SK-N-SH treated with all-trans-retinoic acid at 6 μM for 48 hours (cell line): ENCODE measurements at regions not wholly inside any gene's neighbourhood (a gene's known extent, or its start where the extent isn't known, plus 50 kb on each side); places are given as distances from the start of the nearest gene placed in this dataset.
A peak's percentile ranks its signal among the peaks of the same experiment; 100 is the strongest.

Experiments
- ATAC-seq: fragments of 200-7000 bp; cut with Tn5 transposase; 3 replicates; pipeline ENCODE4 v1.9.1; 2020; ENCODE audit warnings: mild to moderate bottlenecking, moderate library complexity
- ARNTL ChIP-seq: fragments of 450-650 bp; formaldehyde crosslinking; IDR thresholded peaks from 2 replicates; pipeline ENCODE4 v1.5.0; 2020; ENCODE audit warnings: low read depth, mild to moderate bottlenecking, moderate library complexity, borderline replicate concordance
- BACH2 ChIP-seq: fragments of 250-450 bp; sonication (Bioruptor Pico); IDR thresholded peaks from 2 replicates; pipeline ENCODE4 v1.9.0; 2021; ENCODE audit warnings: mild to moderate bottlenecking, borderline replicate concordance
- CSDC2 ChIP-seq: fragments of 250-450 bp; sonication (Bioruptor Pico); IDR thresholded peaks from 2 replicates; pipeline ENCODE4 v1.5.0; 2020; ENCODE audit warnings: mild to moderate bottlenecking, moderate library complexity
- ESRRG ChIP-seq: fragments of 250-450 bp; sonication (Bioruptor Pico); IDR thresholded peaks from 2 replicates; pipeline ENCODE4 v1.6.1; 2021; ENCODE audit warnings: mild to moderate bottlenecking
- GLIS3 ChIP-seq: fragments of 250-450 bp; sonication (Bioruptor Pico); IDR thresholded peaks from 2 replicates; pipeline ENCODE4 v1.5.0; 2020; ENCODE audit warnings: mild to moderate bottlenecking, moderate library complexity
- ISL1 ChIP-seq: fragments of 250-450 bp; sonication (Bioruptor Pico); IDR thresholded peaks from 2 replicates; pipeline ENCODE4 v2.1.2; 2022; ENCODE audit warnings: mild to moderate bottlenecking, moderate library complexity
- OSR1 ChIP-seq: fragments of 250-450 bp; sonication (Bioruptor Pico); IDR thresholded peaks from 2 replicates; pipeline ENCODE4 v1.8.0; 2022; ENCODE audit warnings: moderate library complexity, mild to moderate bottlenecking, inconsistent platforms
- PPARA ChIP-seq: fragments of 250-450 bp; sonication (Bioruptor Pico); IDR thresholded peaks from 2 replicates; pipeline ENCODE4 v1.5.0; 2020; ENCODE audit warnings: mild to moderate bottlenecking, borderline replicate concordance
- SNAI2 ChIP-seq: fragments of 250-450 bp; sonication (Bioruptor Pico); IDR thresholded peaks from 2 replicates; pipeline ENCODE4 v1.5.0; 2020; ENCODE audit warnings: mild to moderate bottlenecking, moderate library complexity
- TCF4 ChIP-seq: fragments of 250-450 bp; sonication (Bioruptor Pico); IDR thresholded peaks from 2 replicates; pipeline ENCODE4 v1.8.0; 2021; ENCODE audit warnings: mild to moderate bottlenecking, moderate library complexity, borderline replicate concordance
- TOX ChIP-seq: fragments of 250-450 bp; sonication (Bioruptor Pico); IDR thresholded peaks from 2 replicates; pipeline ENCODE4 v1.8.0; 2021; ENCODE audit warnings: mild to moderate bottlenecking, moderate library complexity, borderline replicate concordance
- ZC3H10 ChIP-seq: fragments of 250-450 bp; sonication (Bioruptor Pico); IDR thresholded peaks from 2 replicates; pipeline ENCODE4 v1.5.1; 2021; ENCODE audit warnings: mild to moderate bottlenecking, moderate library complexity
- ZFP3 ChIP-seq: fragments of 250-450 bp; sonication (Bioruptor Pico); IDR thresholded peaks from 2 replicates; pipeline ENCODE4 v1.5.0; 2020; ENCODE audit warnings: mild to moderate bottlenecking, moderate library complexity
- ZFP30 ChIP-seq: fragments of 450-650 bp; formaldehyde crosslinking; IDR thresholded peaks from 2 replicates; pipeline ENCODE4 v1.5.0; 2022; ENCODE audit warnings: mild to moderate bottlenecking, moderate library complexity
- ZNF565 ChIP-seq: fragments of 450-650 bp; formaldehyde crosslinking; conservative IDR thresholded peaks from 2 replicates; pipeline ENCODE4 v1.5.0; 2020; ENCODE audit warnings: low read depth, mild to moderate bottlenecking, moderate library complexity
- ZNF70 ChIP-seq: fragments of 450-650 bp; formaldehyde crosslinking; IDR thresholded peaks from 2 replicates; pipeline ENCODE4 v1.5.0; 2020; ENCODE audit warnings: mild to moderate bottlenecking, moderate library complexity
- ZNF8 ChIP-seq: fragments of 450-650 bp; formaldehyde crosslinking; IDR thresholded peaks from 2 replicates; pipeline ENCODE4 v1.5.0; 2020; ENCODE audit warnings: mild to moderate bottlenecking, moderate library complexity
- TF ChIP-seq, protein P1 (sequence below): fragments of 250-450 bp; sonication (Bioruptor Pico); IDR thresholded peaks from 2 replicates; pipeline ENCODE4 v1.5.1; 2020; ENCODE audit warnings: low read depth, mild to moderate bottlenecking, moderate library complexity
- TF ChIP-seq, protein P2 (sequence below): fragments of 250-450 bp; sonication (Bioruptor Pico); IDR thresholded peaks from 2 replicates; pipeline ENCODE4 v1.8.0; 2020; ENCODE audit warnings: mild to moderate bottlenecking, moderate library complexity, borderline replicate concordance
- TF ChIP-seq, protein P3 (sequence below): fragments of 250-450 bp; sonication (Bioruptor Pico); IDR thresholded peaks from 2 replicates; pipeline ENCODE4 v1.5.0; 2020; ENCODE audit warnings: mild to moderate bottlenecking, moderate library complexity
- TF ChIP-seq, protein P4 (sequence below): fragments of 250-450 bp; sonication (Bioruptor Pico); IDR thresholded peaks from 2 replicates; pipeline ENCODE4 v1.5.1; 2021; ENCODE audit warnings: mild to moderate bottlenecking, moderate library complexity
- TF ChIP-seq, protein P5 (sequence below): fragments of 250-450 bp; sonication (Bioruptor Pico); IDR thresholded peaks from 2 replicates; pipeline ENCODE4 v1.8.0; 2021; ENCODE audit warnings: low read depth, mild to moderate bottlenecking, moderate library complexity, borderline replicate concordance

DNA sequence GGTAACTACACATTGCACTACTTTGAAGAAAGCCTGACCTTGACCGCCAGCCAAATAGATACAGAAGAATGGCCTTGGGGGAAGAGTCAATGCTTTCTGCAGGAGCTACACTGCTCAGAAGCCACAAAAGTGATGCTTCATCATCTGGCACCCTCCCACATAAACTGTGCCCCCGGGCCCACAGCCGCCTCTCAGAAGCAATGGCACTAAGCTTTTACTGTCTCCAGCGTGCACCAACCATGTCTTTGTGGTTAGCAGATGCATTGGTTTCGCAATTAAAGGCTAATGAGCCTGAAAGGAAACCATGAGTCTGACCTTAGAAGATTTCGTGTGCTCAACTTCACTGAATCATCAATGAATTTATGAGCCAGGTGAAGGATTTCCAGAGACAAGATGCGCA lies 209.4 kb upstream of the TRIB2 start:
- TF ChIP-seq, protein P1, sequence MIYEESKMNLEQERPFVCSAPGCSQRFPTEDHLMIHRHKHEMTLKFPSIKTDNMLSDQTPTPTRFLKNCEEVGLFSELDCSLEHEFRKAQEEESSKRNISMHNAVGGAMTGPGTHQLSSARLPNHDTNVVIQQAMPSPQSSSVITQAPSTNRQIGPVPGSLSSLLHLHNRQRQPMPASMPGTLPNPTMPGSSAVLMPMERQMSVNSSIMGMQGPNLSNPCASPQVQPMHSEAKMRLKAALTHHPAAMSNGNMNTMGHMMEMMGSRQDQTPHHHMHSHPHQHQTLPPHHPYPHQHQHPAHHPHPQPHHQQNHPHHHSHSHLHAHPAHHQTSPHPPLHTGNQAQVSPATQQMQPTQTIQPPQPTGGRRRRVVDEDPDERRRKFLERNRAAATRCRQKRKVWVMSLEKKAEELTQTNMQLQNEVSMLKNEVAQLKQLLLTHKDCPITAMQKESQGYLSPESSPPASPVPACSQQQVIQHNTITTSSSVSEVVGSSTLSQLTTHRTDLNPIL (CRISPR knock-in tag): no peak
- no peak for TF ChIP-seq TCF4 (CRISPR knock-in tag)
- TF ChIP-seq ISL1 (CRISPR knock-in tag): no peak
- TF ChIP-seq ZC3H10 (CRISPR knock-in tag): no peak
- TF ChIP-seq CSDC2 (CRISPR knock-in tag): no peak
- no peak for TF ChIP-seq ZNF8
- TF ChIP-seq ZNF70 (CRISPR knock-in tag): no peak
- no peak for TF ChIP-seq GLIS3 (CRISPR knock-in tag)
- no peak for TF ChIP-seq BACH2 (CRISPR knock-in tag)
- TF ChIP-seq, protein P2, sequence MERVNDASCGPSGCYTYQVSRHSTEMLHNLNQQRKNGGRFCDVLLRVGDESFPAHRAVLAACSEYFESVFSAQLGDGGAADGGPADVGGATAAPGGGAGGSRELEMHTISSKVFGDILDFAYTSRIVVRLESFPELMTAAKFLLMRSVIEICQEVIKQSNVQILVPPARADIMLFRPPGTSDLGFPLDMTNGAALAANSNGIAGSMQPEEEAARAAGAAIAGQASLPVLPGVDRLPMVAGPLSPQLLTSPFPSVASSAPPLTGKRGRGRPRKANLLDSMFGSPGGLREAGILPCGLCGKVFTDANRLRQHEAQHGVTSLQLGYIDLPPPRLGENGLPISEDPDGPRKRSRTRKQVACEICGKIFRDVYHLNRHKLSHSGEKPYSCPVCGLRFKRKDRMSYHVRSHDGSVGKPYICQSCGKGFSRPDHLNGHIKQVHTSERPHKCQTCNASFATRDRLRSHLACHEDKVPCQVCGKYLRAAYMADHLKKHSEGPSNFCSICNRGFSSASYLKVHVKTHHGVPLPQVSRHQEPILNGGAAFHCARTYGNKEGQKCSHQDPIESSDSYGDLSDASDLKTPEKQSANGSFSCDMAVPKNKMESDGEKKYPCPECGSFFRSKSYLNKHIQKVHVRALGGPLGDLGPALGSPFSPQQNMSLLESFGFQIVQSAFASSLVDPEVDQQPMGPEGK (CRISPR knock-in tag): no peak
- TF ChIP-seq, protein P3, sequence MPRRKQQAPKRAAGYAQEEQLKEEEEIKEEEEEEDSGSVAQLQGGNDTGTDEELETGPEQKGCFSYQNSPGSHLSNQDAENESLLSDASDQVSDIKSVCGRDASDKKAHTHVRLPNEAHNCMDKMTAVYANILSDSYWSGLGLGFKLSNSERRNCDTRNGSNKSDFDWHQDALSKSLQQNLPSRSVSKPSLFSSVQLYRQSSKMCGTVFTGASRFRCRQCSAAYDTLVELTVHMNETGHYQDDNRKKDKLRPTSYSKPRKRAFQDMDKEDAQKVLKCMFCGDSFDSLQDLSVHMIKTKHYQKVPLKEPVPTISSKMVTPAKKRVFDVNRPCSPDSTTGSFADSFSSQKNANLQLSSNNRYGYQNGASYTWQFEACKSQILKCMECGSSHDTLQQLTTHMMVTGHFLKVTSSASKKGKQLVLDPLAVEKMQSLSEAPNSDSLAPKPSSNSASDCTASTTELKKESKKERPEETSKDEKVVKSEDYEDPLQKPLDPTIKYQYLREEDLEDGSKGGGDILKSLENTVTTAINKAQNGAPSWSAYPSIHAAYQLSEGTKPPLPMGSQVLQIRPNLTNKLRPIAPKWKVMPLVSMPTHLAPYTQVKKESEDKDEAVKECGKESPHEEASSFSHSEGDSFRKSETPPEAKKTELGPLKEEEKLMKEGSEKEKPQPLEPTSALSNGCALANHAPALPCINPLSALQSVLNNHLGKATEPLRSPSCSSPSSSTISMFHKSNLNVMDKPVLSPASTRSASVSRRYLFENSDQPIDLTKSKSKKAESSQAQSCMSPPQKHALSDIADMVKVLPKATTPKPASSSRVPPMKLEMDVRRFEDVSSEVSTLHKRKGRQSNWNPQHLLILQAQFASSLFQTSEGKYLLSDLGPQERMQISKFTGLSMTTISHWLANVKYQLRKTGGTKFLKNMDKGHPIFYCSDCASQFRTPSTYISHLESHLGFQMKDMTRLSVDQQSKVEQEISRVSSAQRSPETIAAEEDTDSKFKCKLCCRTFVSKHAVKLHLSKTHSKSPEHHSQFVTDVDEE (CRISPR knock-in tag): no peak
- TF ChIP-seq, protein P4, sequence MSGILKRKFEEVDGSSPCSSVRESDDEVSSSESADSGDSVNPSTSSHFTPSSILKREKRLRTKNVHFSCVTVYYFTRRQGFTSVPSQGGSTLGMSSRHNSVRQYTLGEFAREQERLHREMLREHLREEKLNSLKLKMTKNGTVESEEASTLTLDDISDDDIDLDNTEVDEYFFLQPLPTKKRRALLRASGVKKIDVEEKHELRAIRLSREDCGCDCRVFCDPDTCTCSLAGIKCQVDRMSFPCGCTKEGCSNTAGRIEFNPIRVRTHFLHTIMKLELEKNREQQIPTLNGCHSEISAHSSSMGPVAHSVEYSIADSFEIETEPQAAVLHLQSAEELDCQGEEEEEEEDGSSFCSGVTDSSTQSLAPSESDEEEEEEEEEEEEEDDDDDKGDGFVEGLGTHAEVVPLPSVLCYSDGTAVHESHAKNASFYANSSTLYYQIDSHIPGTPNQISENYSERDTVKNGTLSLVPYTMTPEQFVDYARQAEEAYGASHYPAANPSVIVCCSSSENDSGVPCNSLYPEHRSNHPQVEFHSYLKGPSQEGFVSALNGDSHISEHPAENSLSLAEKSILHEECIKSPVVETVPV (CRISPR knock-in tag): no peak
- no peak for TF ChIP-seq ARNTL (CRISPR knock-in tag)
- TF ChIP-seq ZFP30 (CRISPR knock-in tag): no peak
- no peak for TF ChIP-seq TOX (CRISPR knock-in tag)
- TF ChIP-seq SNAI2 (CRISPR knock-in tag): no peak
- TF ChIP-seq ZNF565 (CRISPR knock-in tag): no peak
- no peak for TF ChIP-seq ZFP3 (CRISPR knock-in tag)
- TF ChIP-seq, protein P5, sequence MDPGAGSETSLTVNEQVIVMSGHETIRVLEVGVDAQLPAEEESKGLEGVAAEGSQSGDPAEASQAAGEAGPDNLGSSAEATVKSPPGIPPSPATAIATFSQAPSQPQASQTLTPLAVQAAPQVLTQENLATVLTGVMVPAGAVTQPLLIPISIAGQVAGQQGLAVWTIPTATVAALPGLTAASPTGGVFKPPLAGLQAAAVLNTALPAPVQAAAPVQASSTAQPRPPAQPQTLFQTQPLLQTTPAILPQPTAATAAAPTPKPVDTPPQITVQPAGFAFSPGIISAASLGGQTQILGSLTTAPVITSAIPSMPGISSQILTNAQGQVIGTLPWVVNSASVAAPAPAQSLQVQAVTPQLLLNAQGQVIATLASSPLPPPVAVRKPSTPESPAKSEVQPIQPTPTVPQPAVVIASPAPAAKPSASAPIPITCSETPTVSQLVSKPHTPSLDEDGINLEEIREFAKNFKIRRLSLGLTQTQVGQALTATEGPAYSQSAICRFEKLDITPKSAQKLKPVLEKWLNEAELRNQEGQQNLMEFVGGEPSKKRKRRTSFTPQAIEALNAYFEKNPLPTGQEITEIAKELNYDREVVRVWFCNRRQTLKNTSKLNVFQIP (CRISPR knock-in tag): no peak
- no peak for ATAC-seq

DNA sequence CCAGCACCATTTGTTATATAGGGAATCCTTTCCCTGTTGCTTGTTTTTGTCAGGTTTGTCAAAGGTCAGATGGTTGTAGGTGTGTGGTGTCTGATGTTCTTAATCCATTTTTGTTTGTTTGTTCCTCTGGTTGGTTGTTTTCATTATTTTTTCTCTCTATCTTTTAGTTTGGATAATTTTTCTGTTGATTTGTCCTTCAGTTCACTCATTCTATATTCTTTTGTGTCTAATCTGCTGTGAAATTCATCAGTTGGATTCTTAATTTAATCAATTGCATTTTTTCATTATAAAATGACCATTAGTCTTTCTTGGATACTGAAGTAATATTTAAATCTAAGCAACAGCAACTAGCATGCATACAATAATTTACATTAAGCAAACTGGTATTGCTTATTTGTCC lies 206.7 kb upstream of the TRIB2 start:
- ATAC-seq: no peak
- TF ChIP-seq ZFP30 (CRISPR knock-in tag) (peak; percentile 93), ZFP3 (CRISPR knock-in tag) (no peak)
- TF ChIP-seq, all 23 proteins: peak for 1

DNA sequence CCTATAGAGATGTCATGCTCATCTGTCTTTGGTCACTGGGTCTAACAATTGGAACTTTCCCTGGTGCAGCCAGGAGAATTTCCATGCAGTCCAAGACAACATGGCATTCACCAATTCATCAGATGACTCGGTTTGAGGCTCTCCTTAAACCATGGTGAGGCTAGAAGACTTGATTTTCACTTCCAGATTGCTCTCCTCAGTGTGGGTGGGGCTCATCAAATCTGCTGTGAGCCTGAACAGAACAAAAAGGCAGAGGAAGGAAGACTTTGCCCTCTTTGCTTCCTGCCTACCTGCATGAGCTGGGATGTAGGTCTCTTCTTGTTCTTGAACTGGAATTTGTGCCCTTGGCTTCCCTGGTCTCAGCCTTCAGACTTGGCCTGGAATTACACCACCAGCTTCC lies 203.4 kb upstream of the TRIB2 start:
- no peak for ATAC-seq
- TF ChIP-seq ZNF8: no peak
- TF ChIP-seq, protein P1 (CRISPR knock-in tag): no peak
- TF ChIP-seq TOX (CRISPR knock-in tag): no peak
- TF ChIP-seq ESRRG (CRISPR knock-in tag): no peak
- TF ChIP-seq SNAI2 (CRISPR knock-in tag): no peak
- no peak for TF ChIP-seq OSR1 (CRISPR knock-in tag)
- no peak for TF ChIP-seq TCF4 (CRISPR knock-in tag)
- no peak for TF ChIP-seq ZFP3 (CRISPR knock-in tag)
- TF ChIP-seq BACH2 (CRISPR knock-in tag): no peak
- no peak for TF ChIP-seq ZFP30 (CRISPR knock-in tag)
- no peak for TF ChIP-seq ARNTL (CRISPR knock-in tag)
- TF ChIP-seq, protein P4 (CRISPR knock-in tag): no peak
- TF ChIP-seq, protein P5 (CRISPR knock-in tag): no peak
- no peak for TF ChIP-seq ISL1 (CRISPR knock-in tag)
- no peak for TF ChIP-seq ZC3H10 (CRISPR knock-in tag)
- TF ChIP-seq CSDC2 (CRISPR knock-in tag): no peak
- TF ChIP-seq ZNF70 (CRISPR knock-in tag): no peak
- no peak for TF ChIP-seq PPARA (CRISPR knock-in tag)
